ENCODE measurements at regions not wholly inside any gene's neighbourhood (a gene's known extent, or its start where the extent isn't known, plus 50 kb on each side); places are given as distances from the start of the nearest gene placed in this dataset.

DNA sequence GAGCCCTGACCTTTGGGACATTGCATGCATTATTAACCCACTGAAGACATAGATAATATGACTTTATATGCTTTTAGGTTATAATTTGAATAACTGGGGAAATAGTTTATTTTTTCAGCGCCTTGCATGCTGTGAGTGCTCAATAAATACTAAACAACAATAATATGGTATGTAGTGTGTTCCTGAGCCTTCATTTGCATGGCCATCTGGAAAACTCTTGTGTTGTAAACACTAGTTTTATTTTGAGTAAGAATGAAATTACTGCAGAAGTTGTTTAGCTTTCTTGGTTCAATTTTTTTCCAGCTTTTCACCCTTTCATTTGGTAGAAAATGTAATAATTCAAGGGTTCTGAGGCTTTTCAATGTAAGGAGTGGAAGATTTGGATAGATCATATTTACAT lies 189.3 kb upstream of the GALNT5 start:
- no peak for DNase-seq

DNA sequence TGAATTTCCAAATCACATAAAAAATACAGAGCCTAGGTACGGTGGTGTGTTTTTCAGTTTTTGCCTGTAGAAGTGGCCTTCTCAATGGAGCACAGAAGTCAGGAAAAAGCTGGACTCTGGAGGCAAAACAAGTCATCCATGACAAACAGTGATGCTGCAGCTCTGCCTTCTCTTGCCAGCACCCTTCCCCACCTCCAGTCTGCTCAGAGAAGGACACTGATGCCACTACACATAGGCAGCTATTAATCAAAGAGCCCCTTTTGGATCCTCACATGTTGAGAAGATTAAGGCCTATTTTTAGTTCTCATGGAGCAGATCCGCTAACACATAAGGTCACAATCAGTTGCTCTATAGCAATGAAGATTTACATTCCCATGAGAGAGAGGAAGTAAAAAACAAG lies 181.6 kb upstream of the GALNT5 start:
- DNase-seq: no peak

DNA sequence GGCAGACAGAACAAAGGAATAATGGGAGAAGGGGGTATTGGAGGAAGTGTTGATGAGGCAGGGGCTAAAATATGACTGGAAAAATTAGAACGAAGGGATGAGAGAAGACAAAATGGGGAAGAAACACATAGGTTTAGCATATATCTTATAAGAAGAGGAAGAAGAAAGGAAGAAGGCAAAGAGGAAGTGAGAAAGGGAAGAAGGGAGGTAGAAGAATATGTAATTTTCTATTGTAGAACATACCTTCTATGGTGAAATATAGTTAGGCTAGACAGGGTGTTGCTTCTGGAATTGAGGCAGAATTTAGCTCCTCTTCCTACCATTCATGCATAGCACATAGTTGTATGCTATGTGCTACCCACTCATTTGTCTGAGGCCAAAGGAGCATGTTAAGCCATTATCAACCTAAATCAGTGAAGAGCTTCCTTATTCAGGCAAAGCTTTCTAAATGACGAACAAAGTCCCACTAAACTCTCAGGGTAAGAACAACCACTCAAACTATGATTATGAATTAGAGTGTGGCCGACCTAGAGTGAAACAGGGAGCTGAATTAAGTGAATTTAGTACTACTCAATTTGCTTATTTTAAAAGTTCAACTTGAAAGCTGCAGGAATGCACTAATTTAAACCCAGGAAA lies 180.9 kb upstream of the GALNT5 start:
- no peak for DNase-seq

DNA sequence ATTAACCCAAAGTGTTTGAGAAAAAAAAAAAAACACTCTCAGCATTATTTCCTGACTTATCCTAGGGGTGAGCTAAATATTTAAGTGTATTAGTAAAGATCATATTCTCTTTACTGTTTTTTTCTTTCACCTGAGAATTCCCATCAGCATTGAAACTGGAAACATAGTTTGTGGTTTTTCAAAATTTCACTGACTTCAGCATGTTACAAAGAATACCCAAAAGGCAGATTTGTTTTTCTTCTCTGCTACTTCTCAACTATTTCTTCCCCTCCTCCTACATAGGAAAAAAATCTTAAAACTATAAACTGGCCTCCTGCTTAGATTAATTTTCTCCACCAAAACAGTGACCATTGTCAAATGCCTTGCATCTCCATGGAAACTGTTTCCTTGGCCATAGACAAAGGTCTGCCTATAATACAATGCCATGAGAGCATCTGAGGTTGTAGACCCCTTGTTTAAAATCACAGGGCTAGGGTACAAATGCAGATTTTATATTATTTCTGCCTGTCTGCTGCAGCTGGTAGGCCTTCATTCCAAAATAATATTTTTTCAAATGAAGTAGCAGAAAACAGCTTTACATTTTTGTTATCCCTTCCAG lies 179.7 kb upstream of the GALNT5 start:
- no peak for DNase-seq

DNA sequence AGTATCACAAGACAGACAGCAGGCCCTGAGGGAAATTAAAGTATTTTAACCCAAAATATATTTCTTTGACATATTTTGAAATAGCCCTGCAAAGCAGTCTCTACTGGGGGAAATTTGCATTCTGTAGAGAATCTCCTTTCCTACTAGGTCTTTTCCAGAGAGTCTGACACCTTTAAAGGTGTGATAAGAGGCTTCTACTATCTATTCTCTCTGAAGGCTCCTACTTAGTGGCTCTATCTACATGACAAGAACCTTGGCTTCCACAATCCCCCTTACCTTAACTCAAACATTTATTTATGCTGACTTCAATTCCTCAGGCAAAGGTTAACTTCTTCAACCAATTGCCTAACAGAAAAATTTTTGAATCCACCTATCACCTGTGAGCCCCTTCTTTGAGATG lies 174.6 kb upstream of the GALNT5 start:
- DNase-seq: no peak

DNA sequence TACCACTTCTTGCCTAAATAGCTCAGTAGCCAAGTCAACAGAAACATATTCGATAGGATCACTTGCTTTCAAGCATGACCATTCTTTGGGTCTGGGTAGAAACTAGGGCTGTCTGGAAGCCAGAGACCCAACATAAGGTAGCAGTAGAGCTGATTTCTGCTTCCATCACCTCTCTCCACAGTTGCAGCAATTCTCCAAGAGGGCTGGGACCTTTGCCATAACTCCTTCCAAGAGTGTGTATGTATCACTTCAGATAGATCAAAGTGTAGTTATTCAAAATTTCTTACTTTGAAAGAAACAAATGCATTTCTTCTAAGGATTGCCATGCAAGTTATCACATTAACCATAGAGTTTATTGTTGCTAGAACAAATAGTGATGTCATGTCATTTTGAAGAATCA lies 172.0 kb upstream of the GALNT5 start:
- no peak for DNase-seq

DNA sequence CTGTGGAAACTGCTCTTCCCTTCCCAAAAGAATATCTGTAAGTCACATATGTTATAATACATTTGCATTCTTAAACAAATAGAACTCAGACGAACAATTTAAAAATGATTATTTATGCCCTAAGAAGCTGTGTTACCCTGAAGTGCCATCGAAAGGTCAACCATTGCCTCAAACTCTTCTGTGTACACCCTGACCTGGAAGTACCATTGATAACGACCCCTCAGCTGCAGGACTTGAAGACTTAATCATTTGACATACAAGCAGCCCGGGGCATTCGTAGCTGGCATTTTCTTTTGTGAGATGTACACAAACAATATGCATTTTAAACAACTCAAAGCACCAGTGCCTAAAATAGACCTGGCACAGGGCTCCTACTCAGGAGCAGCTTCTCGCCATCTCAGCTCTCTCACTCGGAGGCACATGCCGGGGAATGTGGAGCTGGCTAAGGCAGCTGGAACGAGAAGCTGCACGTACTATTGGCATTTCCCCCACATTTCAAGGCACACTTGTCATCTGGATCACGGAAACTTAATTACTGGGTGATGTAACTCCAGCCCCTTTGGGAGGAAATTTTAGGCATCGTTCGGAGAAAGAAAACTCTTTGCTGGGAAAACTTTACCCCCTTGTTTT lies 170.0 kb upstream of the GALNT5 start:
- no peak for DNase-seq

DNA sequence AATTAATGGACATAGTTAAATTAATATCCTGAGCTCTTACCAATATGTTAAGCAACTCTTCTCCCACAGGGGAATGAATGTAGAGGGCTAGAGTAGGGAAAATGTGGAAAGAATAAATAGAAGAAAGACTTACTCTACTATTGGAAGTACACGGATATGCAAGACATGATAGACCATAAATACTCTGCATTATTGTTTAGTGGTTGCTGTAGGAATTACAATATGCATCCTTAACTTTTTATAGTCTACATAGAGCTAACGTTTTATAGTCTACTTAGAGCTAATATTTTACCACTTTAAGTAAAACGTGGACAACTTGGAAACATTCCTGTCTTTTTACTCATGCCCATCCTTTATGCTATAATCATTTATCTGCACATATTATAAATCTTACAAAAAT lies 163.8 kb upstream of the GALNT5 start:
- DNase-seq: no peak

DNA sequence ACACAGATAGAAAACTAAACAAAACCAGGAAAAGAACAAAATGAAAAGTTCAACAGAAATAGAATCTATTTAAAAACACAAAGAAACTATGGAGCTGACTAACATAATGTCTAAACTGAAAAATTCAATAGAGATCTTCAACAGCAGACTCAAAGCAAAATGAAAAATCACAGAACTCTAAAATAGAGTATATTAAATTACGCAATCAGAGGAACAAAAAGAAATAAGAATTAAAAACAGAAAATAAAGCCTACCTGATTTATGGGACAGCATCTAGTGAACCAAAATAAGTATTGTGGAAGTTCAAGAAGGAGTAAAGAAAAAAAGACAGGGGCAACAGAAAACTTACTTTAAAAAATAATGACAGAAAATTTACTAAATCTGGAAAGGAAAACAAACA lies 152.1 kb upstream of the GALNT5 start:
- no peak for DNase-seq

DNA sequence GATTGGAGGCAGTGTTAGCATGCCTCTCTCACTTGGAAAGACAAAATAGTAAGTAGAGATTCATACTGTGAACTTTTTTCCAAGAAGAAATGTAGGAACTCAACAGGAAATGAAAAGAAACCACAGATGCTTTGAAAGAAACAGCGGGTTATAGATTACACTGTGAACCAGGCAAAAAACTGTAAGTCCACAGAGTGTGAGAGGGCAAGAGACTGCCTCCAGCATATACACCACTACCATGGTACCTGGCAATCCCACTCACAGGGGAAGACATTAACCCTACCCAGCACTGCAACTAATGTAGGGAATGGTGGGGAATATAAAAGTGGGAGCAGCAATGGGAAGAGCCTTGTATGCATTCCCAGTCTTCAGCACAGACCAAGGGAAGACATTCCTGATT lies 150.6 kb upstream of the GALNT5 start:
- DNase-seq: no peak

DNA sequence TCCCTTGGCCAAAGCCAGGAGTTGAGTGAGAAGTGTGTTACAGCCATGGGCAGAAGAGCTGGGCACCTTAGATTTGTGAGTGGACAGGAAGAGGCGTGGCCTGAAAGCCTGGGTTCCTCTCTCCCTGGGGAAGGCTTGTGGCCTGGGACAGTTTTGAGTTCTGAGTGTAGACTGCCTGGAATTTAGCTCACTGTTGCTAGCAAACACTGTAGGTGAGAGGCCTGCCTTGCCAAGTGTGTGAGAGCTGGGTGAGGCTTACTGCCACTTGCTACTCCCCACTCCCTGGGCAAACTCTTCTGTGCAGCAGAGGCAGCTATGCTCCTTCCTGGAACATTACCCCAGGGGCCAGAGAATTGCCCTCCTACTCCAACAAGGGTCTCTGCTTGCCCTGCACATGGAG lies 150.0 kb upstream of the GALNT5 start:
- DNase-seq: no peak

DNA sequence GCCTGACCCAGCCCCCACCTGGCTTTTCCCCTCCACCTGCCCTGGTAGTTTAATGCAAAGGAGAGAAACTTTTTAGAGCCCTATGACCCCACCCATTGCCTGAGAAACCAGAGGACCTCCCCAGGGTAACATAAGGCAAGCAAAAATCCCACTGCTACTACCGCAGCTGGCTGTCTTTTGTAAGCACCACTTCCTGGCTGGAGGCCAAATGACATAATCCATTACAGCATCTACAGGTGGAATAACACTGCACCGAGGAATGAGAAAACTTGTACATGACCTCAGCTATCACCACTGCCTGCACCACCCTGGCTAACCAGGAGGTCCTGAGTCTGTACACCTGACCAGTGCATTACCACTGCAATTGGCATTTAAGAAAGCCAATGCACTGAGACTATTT lies 149.6 kb upstream of the GALNT5 start:
- DNase-seq: no peak

DNA sequence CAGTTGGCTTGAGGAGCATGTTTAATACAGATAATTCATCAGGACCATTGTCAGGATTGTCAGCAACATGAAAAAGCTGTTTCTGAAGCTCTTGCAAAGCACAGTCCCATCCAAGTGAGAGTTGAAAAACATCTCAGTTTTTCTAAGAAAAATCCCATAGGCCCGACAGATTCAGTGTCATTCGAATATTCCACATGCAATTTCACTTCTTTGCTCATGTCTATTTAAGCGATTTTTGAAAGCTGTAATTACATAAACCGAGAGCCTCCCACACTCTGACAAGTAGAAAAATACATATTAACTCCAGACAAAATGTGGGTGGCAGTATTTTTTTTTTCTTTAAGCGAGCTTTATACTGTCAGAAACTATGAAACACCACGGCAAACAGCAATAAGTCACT lies 134.7 kb upstream of the GALNT5 start:
- no peak for DNase-seq

DNA sequence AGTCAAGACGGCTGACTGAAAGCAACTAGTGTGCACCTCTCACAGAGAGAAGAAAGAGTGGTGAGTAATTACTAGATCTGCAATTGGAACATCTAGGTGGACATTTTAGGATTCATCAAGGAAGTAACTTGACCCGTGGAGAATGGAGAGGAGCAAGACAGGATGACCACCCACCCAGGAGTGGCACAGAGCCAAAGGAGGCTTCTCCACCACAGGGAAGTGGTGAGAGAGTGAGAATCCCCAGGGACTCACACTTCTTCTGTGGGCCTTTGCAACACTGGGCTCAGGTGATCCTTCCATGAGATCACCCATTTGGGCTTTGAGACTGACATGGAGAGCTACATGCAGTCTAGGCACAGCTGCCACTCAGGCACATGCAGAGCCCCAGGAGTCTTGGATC lies 132.8 kb upstream of the GALNT5 start:
- DNase-seq: no peak

DNA sequence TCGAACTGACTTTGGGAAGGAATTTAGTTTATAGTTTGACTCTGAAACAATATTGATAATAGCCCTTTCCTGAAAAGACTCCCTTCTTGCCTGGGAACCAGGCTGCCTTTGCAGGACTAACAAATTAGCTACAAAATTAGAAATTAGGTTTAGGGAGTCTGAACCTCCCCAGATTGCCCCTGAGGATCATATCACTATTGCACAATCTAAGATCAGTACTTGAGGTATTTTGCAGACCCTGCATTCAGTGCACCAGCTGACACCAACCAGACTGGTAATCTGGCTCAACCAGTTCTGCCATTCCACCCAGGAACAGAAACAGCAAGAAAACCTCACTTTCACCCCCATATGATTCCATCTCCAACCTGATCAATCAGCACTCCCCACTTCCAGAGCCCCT lies 131.8 kb upstream of the GALNT5 start:
- no peak for DNase-seq

DNA sequence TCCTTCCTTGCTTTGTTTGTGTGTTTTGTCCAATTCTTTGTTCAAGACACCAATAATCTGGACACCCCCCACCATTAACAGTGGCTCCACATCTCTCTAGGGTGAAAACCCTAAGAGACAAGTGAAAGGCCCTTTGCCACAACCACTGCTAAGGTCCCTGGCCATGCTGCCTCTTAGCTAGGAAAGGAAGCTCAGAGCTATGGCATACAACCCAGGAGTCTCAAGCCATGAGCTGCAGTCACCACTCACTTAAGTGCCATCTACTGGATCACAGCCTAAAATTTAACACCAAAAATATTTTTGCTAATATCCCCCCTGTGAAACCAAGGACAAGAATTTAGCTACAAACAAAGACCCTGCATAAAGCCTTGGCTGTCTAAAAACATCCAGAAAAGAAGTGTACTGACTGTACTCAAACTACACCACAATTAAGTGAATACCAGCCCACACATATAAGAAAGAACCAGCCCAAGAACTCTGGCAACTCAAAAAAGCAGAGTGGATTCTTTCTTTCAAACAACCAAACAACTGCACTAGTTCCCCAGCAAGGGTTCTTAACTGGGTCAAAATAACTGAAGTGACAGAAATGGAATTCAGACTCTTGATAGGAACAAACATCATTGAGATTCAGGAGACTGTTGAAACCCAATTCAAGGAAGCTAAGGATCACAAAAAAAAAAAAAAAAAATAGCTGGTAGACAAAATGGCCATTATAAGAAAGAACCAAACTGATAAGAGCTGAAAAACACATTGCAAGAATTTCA lies 130.1 kb upstream of the GALNT5 start:
- no peak for DNase-seq

DNA sequence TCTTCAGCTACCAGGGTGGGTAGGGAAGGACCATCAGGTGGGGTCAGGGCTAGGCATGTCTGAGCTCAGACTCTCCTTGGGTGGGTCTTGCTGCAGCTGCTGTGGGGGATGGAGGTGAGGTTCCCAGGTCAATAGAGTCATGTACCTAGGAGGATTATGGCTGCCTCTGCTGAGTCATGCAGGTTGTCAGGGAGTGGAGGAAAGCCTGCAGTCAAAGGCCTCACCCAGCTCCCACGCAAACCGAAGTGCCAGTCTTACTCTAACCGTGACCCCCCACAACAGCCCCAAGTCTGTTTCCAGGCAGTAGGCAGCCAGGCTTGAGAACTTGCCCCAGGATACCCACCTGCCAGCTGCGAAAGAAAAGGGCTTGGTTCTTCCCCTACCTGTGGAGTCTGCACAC lies 113.6 kb upstream of the GALNT5 start:
- DNase-seq: no peak

DNA sequence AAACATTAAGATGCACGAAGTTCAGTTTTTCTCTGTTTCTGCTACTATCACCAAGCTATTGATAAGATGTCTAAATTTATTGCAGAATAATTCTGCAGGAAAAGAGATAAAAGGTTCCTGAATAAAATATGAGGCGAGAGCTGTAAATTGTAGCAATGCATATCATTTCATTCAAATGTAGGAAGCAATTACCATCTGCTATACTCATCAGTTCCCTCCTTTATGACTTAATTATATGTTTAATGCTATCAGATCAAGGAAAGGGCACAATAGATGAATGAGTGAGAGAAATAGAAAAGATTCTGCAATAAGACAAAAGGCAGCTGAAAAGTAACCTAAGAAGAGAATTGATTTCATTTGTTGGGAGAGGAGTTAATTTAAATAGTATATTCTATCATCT lies 108.2 kb upstream of the GALNT5 start:
- DNase-seq: peak; percentile 1

DNA sequence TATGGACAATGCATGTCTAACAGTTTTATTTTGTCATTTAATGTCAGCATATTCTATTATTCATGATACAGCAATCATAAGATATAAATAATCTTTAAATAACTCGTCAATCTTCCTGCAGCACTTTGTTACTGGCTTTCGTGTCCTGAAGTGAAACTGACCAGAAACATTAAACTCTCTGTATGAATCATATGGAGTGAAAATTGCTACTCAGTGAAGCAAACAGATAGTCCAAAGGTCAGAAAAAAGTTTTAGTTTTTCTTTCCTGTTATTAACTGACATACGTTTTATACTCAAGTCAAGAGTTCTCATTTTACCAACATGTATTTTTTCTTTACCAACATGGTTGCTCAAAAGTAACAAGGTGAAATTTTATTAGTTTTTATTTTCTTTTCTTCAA lies 106.8 kb upstream of the GALNT5 start:
- no peak for DNase-seq

DNA sequence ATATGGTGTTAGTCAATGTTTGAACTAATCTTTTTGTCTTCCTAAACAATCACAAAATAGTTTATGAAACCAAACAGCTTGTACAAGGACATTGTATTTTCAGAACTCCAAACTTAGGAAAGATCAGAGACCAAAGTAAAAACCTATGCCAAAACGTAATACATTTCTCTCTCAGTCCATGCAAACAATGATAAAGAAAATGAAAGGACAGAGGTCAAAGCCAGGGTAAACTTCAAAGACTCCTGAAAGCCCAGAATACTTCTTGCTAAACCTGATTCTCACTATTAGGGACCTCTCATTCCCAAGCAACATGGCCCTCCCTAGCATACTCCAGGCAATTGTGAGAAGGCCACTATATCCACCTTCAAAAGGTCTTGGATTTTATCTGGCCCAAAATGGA lies 105.1 kb upstream of the GALNT5 start:
- no peak for DNase-seq

DNA sequence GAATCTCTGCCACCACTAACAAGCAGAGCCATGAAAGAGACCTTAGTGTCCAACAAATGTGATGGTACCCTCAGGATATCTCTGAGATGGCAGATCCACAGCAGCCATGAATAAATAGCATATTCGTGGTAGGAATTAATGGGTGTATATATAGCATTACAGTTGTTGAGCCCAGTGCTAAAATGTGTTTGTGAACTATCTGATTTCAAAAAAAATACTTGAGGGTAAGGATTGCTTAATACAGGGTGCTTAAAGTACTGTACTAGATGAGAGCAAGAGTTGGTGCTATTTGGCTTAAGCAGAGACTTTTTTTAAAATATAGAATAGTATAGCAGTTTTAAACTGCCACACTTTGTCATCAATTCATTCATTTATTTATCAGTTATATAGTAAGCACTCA lies 101.5 kb upstream of the GALNT5 start:
- no peak for DNase-seq

DNA sequence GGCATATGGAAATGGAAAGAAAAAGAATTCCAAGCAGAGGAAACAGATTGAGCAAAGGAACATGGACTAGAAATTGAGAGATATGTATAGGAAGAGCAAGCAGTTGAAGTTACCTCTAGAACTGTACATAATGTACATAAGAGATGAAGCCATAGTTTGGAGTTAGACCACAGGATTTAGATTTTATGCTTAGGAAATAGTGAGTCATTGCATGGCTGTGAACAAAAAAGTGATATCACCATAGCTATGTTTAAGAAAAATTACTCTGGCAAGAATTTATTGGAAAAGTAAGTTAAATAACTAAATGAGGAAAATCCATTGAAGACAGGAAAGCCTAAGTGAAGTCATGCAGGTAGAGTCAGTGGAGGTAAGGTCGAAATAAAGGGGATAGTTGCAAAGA lies 99.4 kb upstream of the GALNT5 start:
- DNase-seq: no peak

DNA sequence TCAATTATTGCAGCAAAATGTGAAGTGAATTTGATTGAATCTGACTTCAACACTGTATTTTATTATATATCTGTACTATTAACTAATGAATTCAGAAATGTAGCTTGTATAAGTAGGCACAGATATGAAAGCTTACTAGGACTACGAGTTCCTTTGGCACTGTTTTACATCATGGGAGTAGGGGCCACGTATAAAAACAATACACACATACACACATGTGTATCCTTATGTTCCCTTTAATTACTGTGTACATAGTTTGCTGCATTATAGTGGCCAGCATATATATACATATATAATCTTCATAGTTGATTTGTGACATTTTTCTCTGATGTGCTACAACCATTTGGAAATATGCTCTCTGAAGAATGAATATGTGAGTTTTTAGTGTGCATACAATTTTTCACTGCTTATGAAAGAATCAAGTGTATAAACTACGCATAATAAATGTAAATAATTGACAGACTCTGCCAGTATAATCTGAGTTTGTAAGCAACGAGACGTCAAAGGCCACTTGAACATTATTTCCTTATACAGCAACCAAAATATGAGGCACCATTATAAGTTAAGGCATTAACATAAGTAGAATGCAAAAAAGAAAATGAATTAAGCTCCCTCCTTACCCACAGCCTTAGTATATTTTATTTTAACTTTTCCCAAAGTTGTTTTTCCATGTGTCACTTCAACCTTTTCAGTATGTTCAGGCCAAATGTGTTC lies 98.1 kb upstream of the GALNT5 start:
- no peak for DNase-seq

DNA sequence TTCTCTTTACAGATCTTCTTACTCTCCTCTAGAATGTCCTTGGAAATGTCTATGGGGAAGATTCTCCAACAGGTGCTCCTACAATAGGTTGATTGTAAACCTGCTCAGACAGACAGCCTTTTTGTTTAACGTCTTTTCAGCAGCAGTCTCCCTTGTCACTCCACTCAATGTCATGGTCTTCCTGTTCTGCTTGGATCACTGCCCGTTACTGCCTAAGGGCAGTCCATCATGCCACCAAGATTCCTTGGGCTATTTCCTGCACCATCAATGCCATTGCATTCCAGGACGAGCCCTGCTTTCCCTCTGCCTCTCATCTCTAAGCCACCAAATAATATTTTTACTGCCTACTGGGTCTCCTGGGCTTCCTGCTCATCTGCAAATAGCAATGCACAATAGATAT lies 97.4 kb upstream of the GALNT5 start:
- DNase-seq: no peak

All from NCI-H2081 treated with DMSO at 0.1 percent for 48 hours (cell line).